ENCODE measurements at regions not wholly inside any gene's neighbourhood (a gene's known extent, or its start where the extent isn't known, plus 50 kb on each side); places are given as distances from the start of the nearest gene placed in this dataset.

DNA sequence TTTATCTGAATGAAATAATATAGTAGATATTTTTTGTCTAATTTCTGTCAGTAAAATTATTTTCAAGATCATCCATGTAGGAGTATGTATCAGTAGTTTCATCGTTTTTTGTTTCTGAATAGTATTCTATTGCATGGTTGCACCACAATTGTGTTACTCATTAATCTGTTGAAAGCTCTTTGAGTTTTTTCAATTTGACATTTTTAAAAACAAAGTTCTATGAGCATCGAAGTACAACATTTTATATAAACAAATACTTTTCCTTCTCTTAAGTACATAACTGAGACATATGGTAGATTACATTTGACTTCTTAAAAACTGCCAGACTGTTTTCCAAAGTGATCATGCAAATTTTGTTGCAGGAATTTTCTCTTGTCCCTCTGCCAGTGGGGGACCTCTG lies 1113.1 kb upstream of the CITED2 start:
- Histone ChIP-seq H3K79me2 (ENCODE audit: insufficient read depth, low read length) (no peaks in the 10 kb centered on the region), H3K4me3 (ENCODE audit: insufficient read depth, low read length) (no peak overlapping the region), H3K9me3 (ENCODE audit: low read depth, low read length) (peaks cover 4% of the 10 kb centered on the region), H3K27me3 (ENCODE audit: insufficient read depth, low read length) (no peaks in the 10 kb centered on the region), H3K4me2 (ENCODE audit: insufficient read depth, low read length) (no peak overlapping the region), H3K4me1 (ENCODE audit: insufficient read depth, low read length) (peaks cover 24% of the 10 kb centered on the region), H4K20me1 (ENCODE audit: insufficient read depth, low read length) (no peaks in the 10 kb centered on the region), H2AFZ (ENCODE audit: low read length) (no peak overlapping the region), H3K36me3 (ENCODE audit: insufficient read depth, low read length) (no peaks in the 10 kb centered on the region), H3K27ac (ENCODE audit: low read depth, low read length) (peak overlapping the region; percentile 88)
- no peak for DNase-seq (ENCODE audit: insufficient read length, low spot score, missing footprints)
- no peak for TF ChIP-seq CTCF (IDR thresholded peaks at IDR 0.05; ENCODE audit: extremely low read depth, low read depth, low read length)

- H3K36me3 ChIP-seq (ENCODE audit: insufficient read depth, low read length): no peaks in the 10 kb centered on the region
- no peaks in the 10 kb centered on the region for H3K27me3 ChIP-seq (ENCODE audit: insufficient read depth, low read length)
- no peaks in the 10 kb centered on the region for H3K79me2 ChIP-seq (ENCODE audit: insufficient read depth, low read length)
- no peak overlapping the region for H2AFZ ChIP-seq (ENCODE audit: low read length)
- H3K4me2 ChIP-seq (ENCODE audit: insufficient read depth, low read length): peak overlapping the region; percentile 49
- TF ChIP-seq CTCF (IDR thresholded peaks at IDR 0.05; ENCODE audit: extremely low read depth, low read depth, low read length): no peak
- H3K9me3 ChIP-seq (ENCODE audit: low read depth, low read length): peaks cover 4% of the 10 kb centered on the region
- H3K27ac ChIP-seq (ENCODE audit: low read depth, low read length): peak overlapping the region; percentile 88
- no peaks in the 10 kb centered on the region for H4K20me1 ChIP-seq (ENCODE audit: insufficient read depth, low read length)
- no peak overlapping the region for H3K4me3 ChIP-seq (ENCODE audit: insufficient read depth, low read length)
- DNase-seq (ENCODE audit: insufficient read length, low spot score, missing footprints): no peak
- peaks cover 24% of the 10 kb centered on the region for H3K4me1 ChIP-seq (ENCODE audit: insufficient read depth, low read length)
These were observed 1112.3 kb upstream of the CITED2 start for GRCh38 chr6:140486450-140487361.

DNA sequence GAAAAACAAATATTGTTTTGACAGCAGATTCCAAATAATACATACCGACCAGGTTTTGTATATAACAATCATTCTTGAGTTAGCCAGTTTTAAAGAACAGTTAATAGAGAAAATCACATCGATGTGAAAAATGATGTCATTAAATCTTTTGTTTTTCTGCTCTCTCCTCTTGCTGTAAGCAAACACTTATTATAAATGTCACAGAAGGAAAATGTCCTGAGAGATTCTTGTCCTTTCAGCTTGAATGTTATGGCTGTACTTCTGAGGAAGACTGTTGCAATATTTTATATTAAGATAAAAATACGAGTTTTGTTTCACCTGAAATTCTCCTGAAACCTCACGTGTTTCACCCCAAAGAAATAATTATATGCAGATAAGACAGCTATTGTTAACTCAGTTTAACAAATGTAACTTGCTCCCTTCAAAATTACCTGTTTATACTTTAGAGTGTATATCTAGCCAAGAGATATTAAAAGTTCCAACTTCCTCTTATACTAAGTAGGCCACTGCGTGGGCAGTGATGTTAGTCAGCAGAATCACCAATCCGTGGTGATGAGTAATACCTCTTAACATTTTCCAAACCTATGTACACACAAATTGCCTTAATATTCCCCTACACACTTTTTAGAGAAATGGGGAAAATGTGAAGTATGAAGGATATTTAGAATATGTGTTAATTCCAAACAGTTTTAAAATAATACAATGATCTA lies 1111.4 kb upstream of the CITED2 start:
- peaks cover 26% of the 10 kb centered on the region for H3K4me1 ChIP-seq (ENCODE audit: insufficient read depth, low read length)

More for the DNA sequence above, 1111.4 kb upstream of the CITED2 start:
- Histone ChIP-seq H3K4me2 (ENCODE audit: insufficient read depth, low read length) (peak overlapping the region; percentile 49), H2AFZ (ENCODE audit: low read length) (peak overlapping the region; percentile 28), H4K20me1 (ENCODE audit: insufficient read depth, low read length) (no peaks in the 10 kb centered on the region), H3K27ac (ENCODE audit: low read depth, low read length) (peak overlapping the region; percentile 88), H3K4me3 (ENCODE audit: insufficient read depth, low read length) (no peak overlapping the region), H3K27me3 (ENCODE audit: insufficient read depth, low read length) (no peaks in the 10 kb centered on the region), H3K36me3 (ENCODE audit: insufficient read depth, low read length) (no peaks in the 10 kb centered on the region), H3K9me3 (ENCODE audit: low read depth, low read length) (peaks cover 4% of the 10 kb centered on the region), H3K79me2 (ENCODE audit: insufficient read depth, low read length) (no peaks in the 10 kb centered on the region)
- TF ChIP-seq CTCF (IDR thresholded peaks at IDR 0.05; ENCODE audit: extremely low read depth, low read depth, low read length): no peak
- DNase-seq (ENCODE audit: insufficient read length, low spot score, missing footprints): peak; percentile 63
